ENCODE measurements at regions not wholly inside any gene's neighbourhood (a gene's known extent, or its start where the extent isn't known, plus 50 kb on each side); places are given as distances from the start of the nearest gene placed in this dataset.

- no peak overlapping the region for H3K4me2 ChIP-seq (ENCODE audit: low read length)
- H3K27me3 ChIP-seq (ENCODE audit: insufficient read depth, low read depth, low read length), result no peaks in the 10 kb centered on the region
- H2AFZ ChIP-seq (ENCODE audit: low read depth, low read length), result no peak overlapping the region
- H3K36me3 ChIP-seq (ENCODE audit: insufficient read depth, low read length), result no peaks in the 10 kb centered on the region
- TF ChIP-seq RAD21 (conservative IDR thresholded peaks at IDR 0.05) (no peak), MXI1 (conservative IDR thresholded peaks at IDR 0.05; ENCODE audit: poor library complexity, severe bottlenecking) (no peak), POLR2AphosphoS5 (IDR thresholded peaks at IDR 0.05) (no peak)
- H3F3A ChIP-seq (ENCODE audit: insufficient read depth, low read length, poor library complexity, severe bottlenecking), result no peaks in the 10 kb centered on the region
- no peak overlapping the region for H3K9ac ChIP-seq (ENCODE audit: low read length)
- H4K20me1 ChIP-seq (ENCODE audit: insufficient read depth), result no peaks in the 10 kb centered on the region
- no peaks in the 10 kb centered on the region for H3K9me2 ChIP-seq (ENCODE audit: insufficient read depth, low read length)
- no peak overlapping the region for H3K27ac ChIP-seq (ENCODE audit: low read length)
- H3K9me3 ChIP-seq (ENCODE audit: low read length), result no peaks in the 10 kb centered on the region
- H3K79me2 ChIP-seq (replicated peaks; ENCODE audit: insufficient read depth, low read length), result peaks cover 33% of the 10 kb centered on the region
- H3K4me3 ChIP-seq (ENCODE audit: low read length), result no peak overlapping the region
Observed at GRCh38 chr3:181613813-181614212, 97.9 kb upstream of the SOX2 start.

GRCh38 chr3:181613191-181613590 lies 98.5 kb upstream of the SOX2 start:
- H3K9ac ChIP-seq (ENCODE audit: low read length), result no peak overlapping the region
- H3K9me3 ChIP-seq (ENCODE audit: low read length), result no peaks in the 10 kb centered on the region
- H3K36me3 ChIP-seq (ENCODE audit: insufficient read depth, low read length), result no peaks in the 10 kb centered on the region
- H4K20me1 ChIP-seq (ENCODE audit: insufficient read depth), result no peaks in the 10 kb centered on the region
- H3K27ac ChIP-seq (ENCODE audit: low read length), result no peak overlapping the region
- no peak overlapping the region for H2AFZ ChIP-seq (ENCODE audit: low read depth, low read length)
- H3K9me2 ChIP-seq (ENCODE audit: insufficient read depth, low read length), result no peaks in the 10 kb centered on the region
- no peaks in the 10 kb centered on the region for H3F3A ChIP-seq (ENCODE audit: insufficient read depth, low read length, poor library complexity, severe bottlenecking)
- no peak for TF ChIP-seq EZH2 (IDR thresholded peaks at IDR 0.05; ENCODE audit: borderline replicate concordance, insufficient read depth, low read length, poor library complexity, severe bottlenecking)
- TF ChIP-seq POLR2AphosphoS5 (IDR thresholded peaks at IDR 0.05), result peak; percentile 54
- peak; percentile 26 for TF ChIP-seq EP300 (conservative IDR thresholded peaks at IDR 0.05; ENCODE audit: poor library complexity, severe bottlenecking)
- no peak for TF ChIP-seq TAF1 (IDR thresholded peaks at IDR 0.05; ENCODE audit: low read depth)
- no peak for TF ChIP-seq RAD21 (conservative IDR thresholded peaks at IDR 0.05)
- TF ChIP-seq MXI1 (conservative IDR thresholded peaks at IDR 0.05; ENCODE audit: poor library complexity, severe bottlenecking), result no peak
- no peak for TF ChIP-seq SMC3 (conservative IDR thresholded peaks at IDR 0.05; ENCODE audit: poor library complexity)
- no peak overlapping the region for H3K4me3 ChIP-seq (ENCODE audit: low read length)
- peaks cover 29% of the 10 kb centered on the region for H3K79me2 ChIP-seq (replicated peaks; ENCODE audit: insufficient read depth, low read length)
- no peak overlapping the region for H3K4me2 ChIP-seq (ENCODE audit: low read length)
- H3K27me3 ChIP-seq (ENCODE audit: insufficient read depth, low read depth, low read length), result no peaks in the 10 kb centered on the region

DNA sequence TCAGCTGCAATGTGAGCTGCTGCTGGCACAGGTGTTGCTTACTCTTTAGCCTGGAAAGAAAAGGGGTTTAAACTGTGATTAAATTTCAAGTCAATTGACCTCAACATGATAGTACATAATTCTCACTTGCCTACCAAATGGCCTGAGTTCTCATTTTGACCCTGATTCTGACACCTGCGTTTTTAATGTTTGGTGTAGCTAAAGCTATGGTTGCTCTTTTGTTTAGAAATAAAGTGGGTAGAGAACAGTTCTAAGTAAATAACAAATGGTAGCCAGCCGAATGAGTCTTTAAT lies 100.8 kb upstream of the SOX2 start:
- H3K79me2 ChIP-seq (replicated peaks; ENCODE audit: insufficient read depth, low read length), result peaks cover 28% of the 10 kb centered on the region
- H3K4me2 ChIP-seq (ENCODE audit: low read length), result no peak overlapping the region
- H2AFZ ChIP-seq (ENCODE audit: low read depth, low read length), result no peak overlapping the region
- no peaks in the 10 kb centered on the region for H4K20me1 ChIP-seq (ENCODE audit: insufficient read depth)
- no peak overlapping the region for H3K9ac ChIP-seq (ENCODE audit: low read length)
- TF ChIP-seq EZH2 (IDR thresholded peaks at IDR 0.05; ENCODE audit: borderline replicate concordance, insufficient read depth, low read length, poor library complexity, severe bottlenecking) (no peak), POLR2AphosphoS5 (IDR thresholded peaks at IDR 0.05) (no peak), SMC3 (conservative IDR thresholded peaks at IDR 0.05; ENCODE audit: poor library complexity) (no peak), REST (IDR thresholded peaks at IDR 0.05; ENCODE audit: borderline replicate concordance) (no peak), MXI1 (conservative IDR thresholded peaks at IDR 0.05; ENCODE audit: poor library complexity, severe bottlenecking) (no peak), TAF1 (IDR thresholded peaks at IDR 0.05; ENCODE audit: low read depth) (no peak), RAD21 (conservative IDR thresholded peaks at IDR 0.05) (no peak), EP300 (conservative IDR thresholded peaks at IDR 0.05; ENCODE audit: poor library complexity, severe bottlenecking) (no peak)
- TF ChIP-seq, protein P1, sequence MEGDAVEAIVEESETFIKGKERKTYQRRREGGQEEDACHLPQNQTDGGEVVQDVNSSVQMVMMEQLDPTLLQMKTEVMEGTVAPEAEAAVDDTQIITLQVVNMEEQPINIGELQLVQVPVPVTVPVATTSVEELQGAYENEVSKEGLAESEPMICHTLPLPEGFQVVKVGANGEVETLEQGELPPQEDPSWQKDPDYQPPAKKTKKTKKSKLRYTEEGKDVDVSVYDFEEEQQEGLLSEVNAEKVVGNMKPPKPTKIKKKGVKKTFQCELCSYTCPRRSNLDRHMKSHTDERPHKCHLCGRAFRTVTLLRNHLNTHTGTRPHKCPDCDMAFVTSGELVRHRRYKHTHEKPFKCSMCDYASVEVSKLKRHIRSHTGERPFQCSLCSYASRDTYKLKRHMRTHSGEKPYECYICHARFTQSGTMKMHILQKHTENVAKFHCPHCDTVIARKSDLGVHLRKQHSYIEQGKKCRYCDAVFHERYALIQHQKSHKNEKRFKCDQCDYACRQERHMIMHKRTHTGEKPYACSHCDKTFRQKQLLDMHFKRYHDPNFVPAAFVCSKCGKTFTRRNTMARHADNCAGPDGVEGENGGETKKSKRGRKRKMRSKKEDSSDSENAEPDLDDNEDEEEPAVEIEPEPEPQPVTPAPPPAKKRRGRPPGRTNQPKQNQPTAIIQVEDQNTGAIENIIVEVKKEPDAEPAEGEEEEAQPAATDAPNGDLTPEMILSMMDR (IDR thresholded peaks at IDR 0.05; ENCODE audit: poor library complexity, severe bottlenecking), result no peak
- H3F3A ChIP-seq (ENCODE audit: insufficient read depth, low read length, poor library complexity, severe bottlenecking), result no peaks in the 10 kb centered on the region
- H3K4me3 ChIP-seq (ENCODE audit: low read length), result no peak overlapping the region
- no peaks in the 10 kb centered on the region for H3K9me2 ChIP-seq (ENCODE audit: insufficient read depth, low read length)
- no peaks in the 10 kb centered on the region for H3K36me3 ChIP-seq (ENCODE audit: insufficient read depth, low read length)
- H3K9me3 ChIP-seq (ENCODE audit: low read length), result no peaks in the 10 kb centered on the region
- no peaks in the 10 kb centered on the region for H3K27me3 ChIP-seq (ENCODE audit: insufficient read depth, low read depth, low read length)
- no peak overlapping the region for H3K27ac ChIP-seq (ENCODE audit: low read length)

Measured in neural cell (in vitro differentiated cells).